Uterus (tissue), 2 donors: ENCODE measurements at regions not wholly inside any gene's neighbourhood (a gene's known extent, or its start where the extent isn't known, plus 50 kb on each side); places are given as distances from the start of the nearest gene placed in this dataset.

Source experiments
- CTCF ChIP-seq, 4 experiments: fragments of 200-600 bp in 2 of 4; fragments of 450-650 bp in 2 of 4; sonication (generic) in 2 of 4; IDR thresholded peaks; one replicate each; pipeline ENCODE4 v1.5.1; 2016 to 2019; ENCODE audit warnings: antibody characterized with exemption in 4 of 4, mild to moderate bottlenecking in 2 of 4, moderate library complexity in 1 of 4
- POLR2A ChIP-seq, 2 donors: fragments of 450-650 bp; IDR thresholded peaks; one replicate each; pipeline ENCODE4 v1.6.1; 2016; ENCODE audit warnings: antibody characterized with exemption in 2 of 2, mild to moderate bottlenecking in 1 of 2, moderate library complexity in 1 of 2

- no peak for TF ChIP-seq POLR2A (IDR thresholded peaks at IDR 0.05)
- TF ChIP-seq CTCF (IDR thresholded peaks at IDR 0.05): no peak
Measured at GRCh38 chr2:234304950-234305349, 191.9 kb downstream of the ARL4C start.
